SK-N-SH (cell line): ENCODE measurements at regions not wholly inside any gene's neighbourhood (a gene's known extent, or its start where the extent isn't known, plus 50 kb on each side); places are given as distances from the start of the nearest gene placed in this dataset.

Experiments used
- CHD2 ChIP-seq: fragments of 150-350 bp; IDR thresholded peaks from 2 replicates; pipeline ENCODE4 v1.6.1; 2018; ENCODE audit warnings: low read length; ENCODE audit not compliant: partially characterized antibody
- EP300 ChIP-seq, 2 experiments: IDR thresholded peaks; 2 replicates each; pipeline versions ENCODE4 v1.4.0 to v1.6.1; 2012; ENCODE audit warnings: borderline replicate concordance in 1 of 2, low read depth in 1 of 2, low read length in 1 of 2
- FOSL2 ChIP-seq: IDR thresholded peaks from 2 replicates; pipeline ENCODE4 v1.4.0; 2012; ENCODE audit warnings: low read depth, mild to moderate bottlenecking, moderate library complexity, borderline replicate concordance
- GATA2 ChIP-seq: sonication (generic); formaldehyde crosslinking; IDR thresholded peaks from 2 replicates; pipeline ENCODE4 v1.5.0; 2020; ENCODE audit warnings: mild to moderate bottlenecking, missing genetic modification reagents
- MXI1 ChIP-seq: IDR thresholded peaks from 2 replicates; pipeline ENCODE4 v1.6.1; 2012; ENCODE audit warnings: mild to moderate bottlenecking, low read depth, low read length, improper control_type of control experiment
- RAD21 ChIP-seq: IDR thresholded peaks from 2 replicates; pipeline ENCODE4 v1.6.1; 2012; ENCODE audit warnings: mild to moderate bottlenecking, low read length
- RCOR1 ChIP-seq: fragments of 150-350 bp; IDR thresholded peaks from 2 replicates; pipeline ENCODE4 v1.6.1; 2017; ENCODE audit warnings: antibody characterized with exemption, low read length
- SMC3 ChIP-seq: IDR thresholded peaks from 2 replicates; pipeline ENCODE4 v1.6.1; 2012; ENCODE audit warnings: low read depth, low read length, improper control_type of control experiment
- TAF1 ChIP-seq: IDR thresholded peaks from 2 replicates; pipeline ENCODE4 v1.6.1; 2012; ENCODE audit warnings: low read depth, mild to moderate bottlenecking, low read length, moderate library complexity, borderline replicate concordance
- YY1 ChIP-seq: IDR thresholded peaks from 2 replicates; pipeline ENCODE4 v1.4.0; 2012; ENCODE audit warnings: low read depth, mild to moderate bottlenecking
- TF ChIP-seq, protein P1 (sequence below): fragments of 200-600 bp; sonication (generic); IDR thresholded peaks from 2 replicates; pipeline ENCODE4 v1.6.1; 2017; ENCODE audit warnings: antibody characterized with exemption, mild to moderate bottlenecking, moderate library complexity
- TF ChIP-seq, protein P2 (sequence below): IDR thresholded peaks from 2 replicates; pipeline ENCODE4 v1.6.1; 2012; ENCODE audit warnings: mild to moderate bottlenecking, low read depth, low read length, moderate library complexity

DNA sequence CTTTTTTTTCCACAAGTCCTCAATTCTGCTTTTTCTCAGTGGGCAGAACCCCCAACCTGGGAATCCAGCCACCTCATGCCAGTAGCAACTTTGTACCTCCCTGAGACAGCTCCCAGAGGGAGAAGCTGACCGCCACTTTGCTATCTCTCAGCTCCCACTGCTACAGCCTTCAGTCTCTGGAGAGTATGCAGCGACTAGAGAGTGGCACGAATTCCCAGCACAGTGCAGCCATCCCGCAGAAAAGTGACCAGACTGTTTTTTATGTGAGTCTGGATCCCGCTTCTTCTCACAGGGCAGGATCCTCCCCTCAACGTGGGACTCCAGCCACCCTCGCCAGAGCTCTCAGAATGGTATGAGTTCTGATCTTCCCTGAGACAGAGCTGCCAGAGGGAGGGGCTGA is 1234.6 kb downstream of the FAM133A start:
- TF ChIP-seq, protein P1, sequence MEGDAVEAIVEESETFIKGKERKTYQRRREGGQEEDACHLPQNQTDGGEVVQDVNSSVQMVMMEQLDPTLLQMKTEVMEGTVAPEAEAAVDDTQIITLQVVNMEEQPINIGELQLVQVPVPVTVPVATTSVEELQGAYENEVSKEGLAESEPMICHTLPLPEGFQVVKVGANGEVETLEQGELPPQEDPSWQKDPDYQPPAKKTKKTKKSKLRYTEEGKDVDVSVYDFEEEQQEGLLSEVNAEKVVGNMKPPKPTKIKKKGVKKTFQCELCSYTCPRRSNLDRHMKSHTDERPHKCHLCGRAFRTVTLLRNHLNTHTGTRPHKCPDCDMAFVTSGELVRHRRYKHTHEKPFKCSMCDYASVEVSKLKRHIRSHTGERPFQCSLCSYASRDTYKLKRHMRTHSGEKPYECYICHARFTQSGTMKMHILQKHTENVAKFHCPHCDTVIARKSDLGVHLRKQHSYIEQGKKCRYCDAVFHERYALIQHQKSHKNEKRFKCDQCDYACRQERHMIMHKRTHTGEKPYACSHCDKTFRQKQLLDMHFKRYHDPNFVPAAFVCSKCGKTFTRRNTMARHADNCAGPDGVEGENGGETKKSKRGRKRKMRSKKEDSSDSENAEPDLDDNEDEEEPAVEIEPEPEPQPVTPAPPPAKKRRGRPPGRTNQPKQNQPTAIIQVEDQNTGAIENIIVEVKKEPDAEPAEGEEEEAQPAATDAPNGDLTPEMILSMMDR: no peak
- TF ChIP-seq, protein P2, sequence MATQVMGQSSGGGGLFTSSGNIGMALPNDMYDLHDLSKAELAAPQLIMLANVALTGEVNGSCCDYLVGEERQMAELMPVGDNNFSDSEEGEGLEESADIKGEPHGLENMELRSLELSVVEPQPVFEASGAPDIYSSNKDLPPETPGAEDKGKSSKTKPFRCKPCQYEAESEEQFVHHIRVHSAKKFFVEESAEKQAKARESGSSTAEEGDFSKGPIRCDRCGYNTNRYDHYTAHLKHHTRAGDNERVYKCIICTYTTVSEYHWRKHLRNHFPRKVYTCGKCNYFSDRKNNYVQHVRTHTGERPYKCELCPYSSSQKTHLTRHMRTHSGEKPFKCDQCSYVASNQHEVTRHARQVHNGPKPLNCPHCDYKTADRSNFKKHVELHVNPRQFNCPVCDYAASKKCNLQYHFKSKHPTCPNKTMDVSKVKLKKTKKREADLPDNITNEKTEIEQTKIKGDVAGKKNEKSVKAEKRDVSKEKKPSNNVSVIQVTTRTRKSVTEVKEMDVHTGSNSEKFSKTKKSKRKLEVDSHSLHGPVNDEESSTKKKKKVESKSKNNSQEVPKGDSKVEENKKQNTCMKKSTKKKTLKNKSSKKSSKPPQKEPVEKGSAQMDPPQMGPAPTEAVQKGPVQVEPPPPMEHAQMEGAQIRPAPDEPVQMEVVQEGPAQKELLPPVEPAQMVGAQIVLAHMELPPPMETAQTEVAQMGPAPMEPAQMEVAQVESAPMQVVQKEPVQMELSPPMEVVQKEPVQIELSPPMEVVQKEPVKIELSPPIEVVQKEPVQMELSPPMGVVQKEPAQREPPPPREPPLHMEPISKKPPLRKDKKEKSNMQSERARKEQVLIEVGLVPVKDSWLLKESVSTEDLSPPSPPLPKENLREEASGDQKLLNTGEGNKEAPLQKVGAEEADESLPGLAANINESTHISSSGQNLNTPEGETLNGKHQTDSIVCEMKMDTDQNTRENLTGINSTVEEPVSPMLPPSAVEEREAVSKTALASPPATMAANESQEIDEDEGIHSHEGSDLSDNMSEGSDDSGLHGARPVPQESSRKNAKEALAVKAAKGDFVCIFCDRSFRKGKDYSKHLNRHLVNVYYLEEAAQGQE: no peak
- TF ChIP-seq RCOR1 (no peak), TAF1 (no peak), FOSL2 (no peak), RAD21 (no peak), SMC3 (no peak), YY1 (no peak), GATA2 (CRISPR knock-in tag) (no peak), MXI1 (no peak), EP300 (IDR thresholded peaks at IDR 0.05; ENCODE audit: borderline replicate concordance in 1 of 2, low read depth in 1 of 2, low read length in 1 of 2) (no peak), CHD2 (no peak)
